EH (cell line): ENCODE measurements at regions not wholly inside any gene's neighbourhood (a gene's known extent, or its start where the extent isn't known, plus 50 kb on each side); places are given as distances from the start of the nearest gene placed in this dataset.
A peak's percentile ranks its signal among the peaks of the same experiment; 100 is the strongest.

ENCODE experiments used
- DNase-seq: peaks from one replicate; pipeline ENCODE4 v3.0.0-alpha.2; 2015; ENCODE audit warnings: low read depth

DNA sequence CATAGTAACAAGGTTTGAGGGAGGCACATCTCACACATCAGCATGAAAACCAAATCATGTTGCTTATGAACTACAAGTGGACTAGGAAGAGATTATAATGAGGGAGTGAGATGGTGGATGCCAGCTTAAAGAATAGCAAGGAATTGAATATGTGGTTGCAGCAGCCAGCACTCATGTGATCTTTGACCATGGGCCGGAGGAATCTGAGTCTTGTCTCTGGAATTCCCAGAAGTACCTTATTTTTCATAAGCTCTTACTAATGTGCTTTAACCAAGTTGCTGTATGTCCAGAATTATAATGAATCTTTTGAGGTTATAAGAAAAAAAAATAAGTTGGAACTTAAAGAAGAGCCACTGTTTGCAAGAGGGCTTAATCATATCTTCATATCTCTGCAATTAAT, 97.0 kb downstream of the DISP1 start:
- DNase-seq, result peak; percentile 56

DNA sequence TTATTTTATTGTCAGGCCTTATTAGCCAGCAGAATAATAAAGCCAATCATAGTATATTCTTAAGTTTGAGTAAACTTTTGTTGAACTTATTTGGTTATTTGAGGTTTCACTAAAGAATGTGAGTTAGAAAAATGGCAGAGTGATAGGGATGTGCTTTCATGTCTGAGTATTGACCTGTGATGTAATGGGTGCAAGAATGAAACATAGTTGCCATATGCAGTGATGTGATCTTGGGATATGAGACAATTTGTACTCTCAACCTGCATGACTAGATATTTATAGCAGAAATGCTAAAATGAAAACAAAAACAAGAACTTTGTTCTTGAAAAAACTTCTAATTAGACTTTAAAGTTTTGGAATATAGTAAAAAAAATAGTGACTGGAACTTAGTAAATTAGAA, 97.9 kb downstream of the DISP1 start:
- peak; percentile 48 for DNase-seq

DNA sequence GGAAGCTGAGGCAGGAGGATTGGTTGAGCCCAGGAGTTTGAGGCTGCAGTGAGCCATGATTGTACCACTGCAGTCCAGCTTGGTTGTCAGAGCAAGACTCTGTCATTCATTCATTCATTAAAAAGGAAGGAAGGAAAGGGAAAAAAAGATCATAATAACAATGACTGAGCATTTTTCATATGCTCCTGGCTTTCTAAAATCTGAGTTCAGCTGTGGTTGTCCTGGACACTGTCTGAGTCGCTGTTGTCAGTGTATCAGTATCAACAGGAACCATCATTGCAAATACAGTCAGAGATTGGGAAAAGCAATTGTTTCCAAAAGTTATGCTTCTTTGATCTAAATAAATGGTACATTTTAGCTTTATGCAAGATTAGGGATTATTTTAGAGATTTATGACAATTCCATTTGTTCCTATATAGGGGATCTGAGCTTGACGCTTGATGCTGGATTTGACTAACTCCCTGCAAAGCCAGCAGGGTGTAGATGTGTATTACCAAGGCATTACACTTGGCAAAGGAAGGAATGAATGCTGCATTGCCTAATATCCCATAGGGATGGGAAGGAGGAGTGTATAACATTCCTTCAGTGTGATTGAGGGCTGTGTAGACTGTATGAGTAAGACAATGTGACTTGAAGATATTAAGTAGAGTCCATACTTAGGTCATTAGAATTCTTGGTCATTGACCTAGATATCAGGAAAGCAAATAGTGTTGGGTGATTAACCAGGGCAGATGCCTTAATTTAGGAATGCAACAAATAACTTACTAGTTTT, 100.2 kb downstream of the DISP1 start:
- peak; percentile 81 for DNase-seq

DNA sequence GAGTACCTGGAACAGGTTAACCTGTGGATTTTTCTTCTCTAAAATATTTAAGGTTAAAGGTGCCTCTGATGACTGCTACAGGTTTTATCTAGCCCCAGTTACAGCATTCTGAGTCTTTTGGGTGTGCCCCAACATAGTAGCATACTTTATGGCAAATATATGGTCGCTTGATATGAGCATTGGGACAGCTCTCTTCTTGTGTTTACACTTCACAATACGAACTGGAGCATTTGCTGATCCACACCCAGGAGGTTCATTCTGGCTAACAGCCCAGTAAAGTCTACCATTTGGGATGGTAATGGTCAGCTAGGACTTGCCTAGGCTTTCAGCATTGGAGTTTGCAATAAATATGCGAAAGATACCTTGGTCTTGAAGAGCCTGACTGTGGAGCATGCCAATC, 101.3 kb downstream of the DISP1 start:
- no peak for DNase-seq

DNA sequence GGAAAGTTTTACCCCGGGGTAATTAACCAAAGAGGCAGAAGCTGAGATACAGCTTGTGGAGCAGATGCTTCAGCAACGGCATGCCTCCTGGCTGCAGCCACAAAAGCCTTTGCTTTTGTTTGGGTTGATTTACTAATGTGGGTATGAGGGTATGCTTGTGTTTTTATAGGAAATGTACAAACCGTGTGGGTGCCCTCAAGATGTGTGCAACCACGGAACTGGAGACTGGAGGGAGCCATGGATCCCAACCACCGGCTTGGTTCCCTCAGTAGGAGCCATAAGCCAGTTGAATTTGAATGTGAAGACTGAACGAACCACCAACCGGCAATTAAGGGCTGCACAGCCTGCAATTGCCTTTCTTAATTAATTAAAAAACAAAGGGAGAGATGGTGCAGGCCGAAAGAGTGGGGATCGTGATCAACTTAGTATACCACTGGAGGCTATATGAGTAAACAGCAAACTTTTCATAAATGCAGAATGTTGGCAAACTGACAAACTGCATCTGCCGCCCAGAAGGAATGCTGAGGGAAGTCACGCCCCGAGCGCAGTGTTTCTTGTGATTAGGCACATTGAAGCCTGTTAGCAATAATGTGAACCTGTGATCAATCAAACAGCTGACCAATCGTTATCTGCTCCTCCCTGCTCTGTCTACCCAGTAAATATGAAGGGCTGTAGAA, 104.1 kb downstream of the DISP1 start:
- peak; percentile 27 for DNase-seq

DNA sequence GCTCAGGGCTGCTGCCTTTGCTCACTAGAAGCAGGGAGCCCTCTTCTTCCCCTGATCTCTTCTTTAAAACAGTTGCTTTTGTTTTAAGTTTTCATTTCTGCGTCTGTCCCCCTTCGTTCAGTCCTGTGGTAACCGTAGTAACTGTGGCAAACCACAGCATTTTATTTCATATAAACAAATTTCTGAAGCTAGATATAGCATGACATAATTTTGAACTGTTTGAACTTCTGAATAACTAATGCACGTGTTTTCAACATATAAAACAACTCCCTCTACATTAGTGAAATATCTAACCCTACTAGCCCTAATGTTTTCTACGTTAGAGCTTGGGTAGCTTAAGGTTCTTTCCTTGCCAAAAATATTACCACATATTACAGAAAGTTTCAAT, 104.6 kb downstream of the DISP1 start:
- DNase-seq, result no peak

DNA sequence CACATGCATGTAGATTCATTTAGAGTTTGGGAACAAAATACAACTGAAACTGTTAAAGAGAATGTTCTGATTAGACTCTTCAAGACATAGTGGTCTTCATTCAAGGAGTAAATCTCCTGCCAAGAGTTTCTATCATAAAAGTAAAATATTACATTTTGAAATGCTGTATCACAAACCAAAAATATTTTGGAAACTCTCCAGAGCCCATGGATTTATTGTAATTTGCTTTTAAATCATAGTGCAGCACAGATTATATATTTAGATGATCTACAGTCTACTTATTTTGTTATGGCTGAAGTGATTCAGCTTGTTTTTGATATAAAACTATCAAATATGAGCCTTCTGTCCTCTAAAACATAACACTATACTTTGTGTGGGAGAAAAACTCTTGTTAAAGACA, 105.3 kb downstream of the DISP1 start:
- peak; percentile 30 for DNase-seq

DNA sequence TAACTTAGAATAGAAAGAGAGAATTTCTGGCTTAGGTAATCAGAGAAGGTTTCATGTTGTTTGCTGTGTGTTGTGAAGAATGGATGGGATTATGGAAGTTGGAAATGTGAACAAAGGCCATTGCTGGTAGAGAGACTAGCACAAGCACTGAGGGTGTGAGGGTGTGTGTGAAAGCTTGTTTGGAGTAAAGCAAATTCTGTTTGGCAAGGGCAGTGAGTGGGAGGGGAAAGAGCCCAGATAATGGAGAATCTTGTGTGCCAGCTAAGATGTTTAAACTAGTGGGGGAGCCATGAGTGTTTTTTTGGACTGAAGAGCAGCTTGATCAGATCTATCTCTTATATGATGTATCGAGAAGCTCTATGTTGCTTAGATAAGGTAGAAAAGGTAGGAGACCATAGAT, 107.1 kb downstream of the DISP1 start:
- DNase-seq, result no peak

DNA sequence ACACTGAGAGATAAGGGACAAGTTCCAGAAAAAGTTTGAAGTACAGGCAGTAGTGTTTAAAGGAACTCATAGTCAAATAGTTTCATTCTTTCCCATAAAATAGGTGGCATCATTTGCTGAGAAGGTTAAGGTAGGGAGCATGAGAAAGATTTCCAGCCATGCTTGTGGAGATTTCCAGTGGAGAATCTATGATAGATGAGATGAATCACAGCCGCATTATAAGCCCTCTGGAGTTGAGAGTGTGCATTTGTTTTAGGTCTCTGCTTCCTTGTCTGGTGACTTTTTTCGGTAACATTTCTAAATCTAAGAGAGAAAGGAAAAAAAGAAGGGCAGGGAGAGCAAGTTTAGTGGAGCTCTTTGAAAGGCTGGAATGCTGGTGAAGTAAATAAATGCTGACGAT, 108.7 kb downstream of the DISP1 start:
- DNase-seq, result no peak

DNA sequence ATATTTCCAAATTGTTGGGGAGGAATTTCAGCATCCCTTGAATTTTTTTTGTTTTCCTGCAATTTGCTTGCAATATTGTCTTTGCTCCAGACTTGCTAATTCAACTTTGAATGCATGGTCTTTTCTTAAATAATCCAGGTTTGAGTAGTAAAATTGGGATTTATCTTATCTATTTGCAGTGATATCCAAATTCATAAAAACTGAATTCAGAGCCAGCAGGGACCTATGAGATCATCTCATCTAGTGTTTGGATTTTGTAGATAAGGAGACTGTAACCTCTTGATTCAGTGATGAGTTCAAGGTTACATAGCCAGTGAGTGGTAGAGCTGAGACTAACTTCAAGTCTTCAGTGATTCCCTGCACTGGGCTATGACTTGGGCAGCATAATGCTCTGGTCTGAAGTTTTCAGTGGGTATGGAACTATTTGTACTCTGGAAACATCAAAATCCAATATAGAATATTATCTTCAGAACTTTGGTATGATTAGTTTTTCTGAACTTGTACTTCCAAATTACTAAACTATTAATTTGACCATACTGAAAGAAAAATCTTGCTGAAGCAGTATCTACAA, 109.4 kb downstream of the DISP1 start:
- DNase-seq, result no peak

DNA sequence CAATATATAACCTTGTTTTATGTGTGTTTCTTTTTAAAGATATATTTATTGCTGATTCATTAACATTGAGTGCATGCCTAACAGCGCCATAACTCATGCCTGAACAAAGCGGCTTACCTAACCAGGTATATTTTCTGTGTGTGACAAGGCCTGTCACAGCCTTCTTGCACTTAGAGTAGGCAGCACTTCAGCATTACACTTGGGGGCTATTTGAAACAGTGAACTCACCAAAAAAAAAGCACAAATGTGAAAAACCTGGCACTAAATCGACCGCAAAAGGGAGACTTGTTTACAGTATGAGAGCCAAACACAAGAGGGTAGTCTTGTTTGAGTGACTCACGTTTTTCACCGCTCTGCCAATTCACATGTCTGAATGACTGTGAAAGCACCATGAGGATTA, 111.7 kb downstream of the DISP1 start:
- peak; percentile 68 for DNase-seq

DNA sequence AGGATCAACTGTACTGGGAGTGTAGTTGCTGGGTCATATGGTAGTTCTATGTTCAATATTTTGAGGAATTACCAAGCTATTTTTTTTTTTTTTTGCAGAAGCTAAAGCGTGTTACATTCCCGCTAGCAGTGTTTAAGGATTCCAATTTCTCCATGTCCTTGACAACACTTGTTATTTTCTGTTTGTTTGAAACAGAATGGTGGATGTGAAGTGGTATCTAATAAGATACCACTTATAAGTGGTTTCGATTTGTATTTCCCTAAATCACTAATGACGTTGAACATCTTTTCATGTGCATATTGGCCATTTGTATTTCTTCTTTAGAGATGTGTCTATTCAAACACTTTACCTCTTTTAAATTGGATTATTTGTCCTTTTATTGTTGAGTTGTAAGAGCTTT, 112.2 kb downstream of the DISP1 start:
- DNase-seq, result no peak

DNA sequence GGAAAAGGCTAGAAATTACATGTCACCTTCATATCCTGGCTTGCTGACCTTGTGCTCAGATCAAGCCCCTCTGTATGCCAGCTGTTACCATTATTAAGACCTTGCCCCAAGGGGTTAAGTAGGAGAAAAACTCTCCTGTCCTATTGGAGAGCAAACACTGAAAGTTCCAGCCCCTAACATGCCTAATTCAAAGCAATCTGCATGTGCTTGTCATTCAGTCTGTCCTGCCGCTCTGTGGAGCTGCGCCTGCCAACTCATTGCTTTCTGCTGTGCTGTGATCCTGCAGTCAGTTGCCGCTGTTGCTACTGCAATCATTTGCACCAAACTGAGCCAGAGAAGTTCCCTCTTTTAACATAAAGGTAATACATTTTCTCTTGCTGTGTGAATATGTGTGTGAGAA, 113.4 kb downstream of the DISP1 start:
- DNase-seq, result peak; percentile 32

DNA sequence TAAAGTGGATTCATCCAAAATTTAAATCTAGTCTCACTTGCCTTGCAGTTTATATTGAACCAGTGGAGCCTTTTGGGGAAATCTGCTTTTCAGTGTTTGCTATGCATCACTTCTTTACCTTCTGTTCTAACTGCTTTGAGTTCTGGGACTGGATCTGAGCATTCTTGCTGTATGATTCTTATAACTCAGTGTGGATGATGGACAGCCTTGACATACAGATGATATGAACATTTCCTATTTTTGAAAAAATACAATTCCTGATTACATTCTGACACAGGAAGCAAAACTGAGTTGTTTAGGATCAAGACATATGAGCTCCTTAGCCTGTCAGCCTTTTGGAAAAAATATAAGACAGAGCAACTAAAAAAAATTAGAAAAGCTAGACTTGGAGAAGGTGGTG, 115.2 kb downstream of the DISP1 start:
- DNase-seq, result no peak

DNA sequence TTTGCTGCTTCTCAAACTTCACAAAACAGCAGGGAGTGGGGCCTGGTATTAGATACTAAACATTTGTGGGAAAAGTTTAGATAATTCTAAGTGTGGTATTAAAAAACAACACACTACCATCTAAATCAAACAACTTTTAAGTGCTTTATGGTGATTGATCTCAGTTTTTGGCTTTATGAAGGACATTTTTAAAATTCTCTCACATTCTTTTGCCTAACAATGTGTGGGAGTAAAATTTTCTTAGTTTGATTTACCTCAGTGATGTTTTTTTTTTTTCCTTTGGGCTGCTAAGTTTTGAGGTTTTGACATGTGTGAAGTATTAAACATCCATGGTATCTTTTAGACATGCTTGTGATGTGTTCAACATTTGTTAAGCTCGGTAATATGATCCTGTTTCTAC, 116.2 kb downstream of the DISP1 start:
- peak; percentile 37 for DNase-seq

DNA sequence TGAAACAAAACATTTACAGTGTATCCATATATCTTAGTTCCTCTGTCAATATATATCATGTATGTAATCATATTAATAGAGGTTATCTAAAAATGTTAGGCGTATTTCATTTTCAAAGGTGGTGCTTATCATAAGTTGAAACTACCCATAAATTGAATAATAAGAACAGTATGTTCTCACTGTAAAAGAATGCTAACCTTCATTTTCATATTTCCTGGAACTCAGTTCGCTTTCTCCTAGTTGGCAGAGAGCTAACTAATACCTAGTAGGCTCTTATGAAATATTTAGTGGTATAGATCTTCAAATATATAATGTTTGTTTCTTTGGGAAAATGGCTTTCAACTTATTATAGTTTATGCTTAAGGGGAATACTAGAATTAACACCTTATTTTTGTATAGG, 118.4 kb downstream of the DISP1 start:
- DNase-seq, result no peak

DNA sequence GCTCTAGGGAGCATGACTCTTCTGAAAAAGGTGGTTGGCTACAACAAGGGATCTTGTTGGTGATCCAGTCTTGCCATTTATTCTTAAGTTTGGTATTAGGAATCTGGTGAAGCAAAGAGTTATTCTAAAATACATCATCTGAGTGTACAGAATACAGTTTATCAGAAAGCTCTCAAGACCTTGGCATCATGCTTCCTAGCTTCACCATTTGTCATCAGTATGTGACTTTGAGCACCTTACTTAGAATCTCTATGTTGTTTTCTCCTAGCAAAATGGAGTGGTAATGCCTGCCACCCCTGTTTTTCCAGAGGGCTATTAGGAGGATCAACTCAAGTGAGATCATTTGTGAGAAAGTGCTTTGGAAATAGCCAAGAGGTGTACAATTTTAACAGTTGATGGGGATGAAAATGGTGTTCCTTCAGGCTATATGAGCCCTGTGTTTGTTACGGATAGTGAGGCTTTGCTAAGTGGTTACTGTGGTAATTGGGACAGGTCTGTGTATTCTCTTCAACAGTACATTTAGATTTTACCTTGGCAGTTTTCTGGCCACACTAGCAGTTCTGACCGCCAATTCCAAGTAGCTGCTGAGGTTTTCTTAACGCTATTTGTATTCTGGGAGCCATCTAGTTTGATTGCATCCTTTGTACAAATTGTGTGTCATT, 120.5 kb downstream of the DISP1 start:
- no peak for DNase-seq

DNA sequence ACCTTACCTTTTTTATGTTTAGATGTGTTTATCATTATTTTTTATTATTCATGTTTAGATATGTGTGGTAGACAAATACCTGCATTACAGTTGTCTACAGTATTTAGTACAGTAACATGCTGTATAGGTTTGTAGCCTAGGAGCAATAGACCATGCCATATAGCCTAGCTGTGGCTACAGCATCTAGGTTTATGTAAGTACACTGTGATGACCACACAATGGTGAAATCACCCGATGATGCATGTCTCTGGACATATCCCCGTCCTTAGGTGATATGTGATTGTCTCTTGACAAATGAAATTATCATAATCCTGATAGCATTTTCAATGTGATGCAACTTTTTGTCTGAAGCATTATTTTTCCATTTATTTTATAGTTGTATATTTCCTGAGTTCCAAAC, 121.2 kb downstream of the DISP1 start:
- no peak for DNase-seq

DNA sequence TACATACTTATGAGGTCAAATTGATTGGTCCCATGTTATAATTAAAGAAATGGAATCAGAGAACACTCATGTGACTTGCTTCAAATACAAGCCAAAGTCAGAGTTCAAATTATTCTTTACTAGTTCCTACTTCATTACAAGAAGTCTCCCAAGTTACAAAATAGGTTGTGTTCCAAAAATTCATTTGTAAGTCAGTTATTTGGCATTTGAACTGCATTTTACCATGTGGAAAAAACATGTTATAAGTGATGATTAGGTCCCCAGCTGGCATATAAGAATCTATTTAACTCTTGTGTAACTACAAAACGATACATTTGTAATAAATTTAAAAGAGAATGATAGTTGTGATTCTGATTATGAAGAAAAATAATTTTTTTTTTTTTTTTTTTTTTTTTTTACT, 124.1 kb downstream of the DISP1 start:
- no peak for DNase-seq

DNA sequence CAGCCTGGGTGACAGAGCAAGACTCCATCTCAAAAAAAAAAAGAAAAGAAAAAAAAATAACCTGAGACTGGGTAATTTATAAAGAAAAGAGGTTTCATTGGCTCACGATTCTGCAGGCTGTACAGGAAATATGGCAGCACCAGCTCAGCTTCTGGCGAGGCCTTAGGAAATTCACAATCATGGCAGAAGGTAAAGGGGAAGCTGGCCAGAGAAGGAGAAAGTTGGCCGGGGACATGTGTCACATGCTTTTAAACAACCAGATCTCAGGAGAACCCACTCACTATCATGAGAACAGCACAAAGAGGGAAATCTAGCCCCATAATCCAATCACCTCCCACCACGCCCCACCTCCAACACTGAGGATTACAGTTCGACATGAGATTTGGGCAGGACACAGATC, 125.3 kb downstream of the DISP1 start:
- no peak for DNase-seq

DNA sequence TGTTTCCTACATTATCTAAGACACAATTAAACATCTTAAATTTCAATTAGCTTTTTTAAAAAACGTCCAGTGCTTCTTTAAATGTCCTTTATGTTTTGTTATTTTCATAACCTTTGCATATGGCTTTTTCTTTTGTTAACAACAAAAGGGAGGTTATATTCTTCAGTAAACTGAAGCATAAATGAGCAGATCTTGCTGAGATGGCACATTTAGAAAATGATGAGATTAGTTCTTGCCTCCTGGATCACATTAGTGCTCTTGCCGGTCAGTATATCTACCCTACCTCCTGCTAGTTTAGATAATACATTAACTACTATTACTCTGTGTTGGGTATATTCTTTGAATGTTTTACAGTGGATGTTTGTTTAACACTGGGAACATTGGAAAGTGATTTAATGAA, 126.1 kb downstream of the DISP1 start:
- no peak for DNase-seq

DNA sequence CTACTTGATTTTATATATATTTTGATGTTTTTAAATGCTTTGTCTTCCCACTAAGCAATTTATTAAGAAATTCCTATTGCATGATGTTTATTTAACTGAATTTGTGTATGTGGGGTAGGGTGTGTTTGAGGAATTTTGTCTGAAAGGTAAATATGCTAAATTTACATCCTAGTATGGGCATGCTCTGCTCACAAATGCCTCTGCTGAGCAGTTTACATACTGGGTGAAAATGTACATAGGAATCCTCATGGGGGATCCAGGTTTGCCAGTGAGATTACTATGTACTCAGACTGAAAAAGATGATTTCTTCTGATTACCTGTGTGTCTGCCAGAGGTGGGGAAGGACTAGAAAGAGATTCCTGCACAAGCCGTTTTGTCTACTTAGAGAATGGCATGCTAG, 126.6 kb downstream of the DISP1 start:
- no peak for DNase-seq

DNA sequence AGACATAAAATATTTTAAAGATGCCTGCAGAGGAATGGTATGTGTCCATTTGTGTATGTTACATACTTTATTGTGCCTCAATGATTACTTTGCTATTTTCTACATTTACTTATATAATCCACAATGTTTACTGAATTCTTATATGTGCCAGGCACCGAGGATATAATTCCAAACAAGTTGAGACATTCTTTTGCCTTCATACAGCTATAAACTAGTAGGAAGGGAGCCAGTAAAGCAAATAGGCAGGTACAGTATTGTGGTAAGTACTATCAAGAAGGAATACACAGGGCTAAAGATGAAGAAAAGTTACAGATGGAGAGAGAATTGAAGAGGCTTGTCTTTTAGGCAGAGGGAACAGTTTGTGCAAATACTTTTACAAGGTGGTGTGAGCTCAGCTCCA, 131.6 kb downstream of the DISP1 start:
- DNase-seq, result no peak
